DMS153 treated with DMSO at 0.1 percent for 48 hours (cell line): ENCODE measurements at regions not wholly inside any gene's neighbourhood (a gene's known extent, or its start where the extent isn't known, plus 50 kb on each side); places are given as distances from the start of the nearest gene placed in this dataset.
"Not testable (repeated sequence)": the region's sequence is repeated elsewhere in the genome, so short reads cannot be mapped to it uniquely, and the experiment has no call there.

Experiments used
- DNase-seq: peaks from one replicate; lab custom pipeline; 2025; ENCODE audit not compliant: unreplicated experiment; lab: John Stamatoyannopoulos, UW

- DNase-seq: no peak
Measured at GRCh38 chr5:63228154-63228553, 649.5 kb downstream of the LRRC70 start.

GRCh38 chr5:63220244-63220643 is 641.6 kb downstream of the LRRC70 start:
- no peak for DNase-seq

- DNase-seq: no peak
Measured at GRCh38 chr5:63217422-63217821, 638.8 kb downstream of the LRRC70 start.

- no peak for DNase-seq
Measured at GRCh38 chr5:63213256-63213655, 634.6 kb downstream of the LRRC70 start.

- DNase-seq: no peak
Measured at GRCh38 chr5:63211448-63212132, 633.0 kb downstream of the LRRC70 start.

GRCh38 chr5:63205976-63206375 is 627.4 kb downstream of the LRRC70 start:
- no peak for DNase-seq

GRCh38 chr5:63201738-63202137 is 623.1 kb downstream of the LRRC70 start:
- DNase-seq: no peak

GRCh38 chr5:63194126-63194525 is 615.5 kb downstream of the LRRC70 start:
- no peak for DNase-seq

- DNase-seq: not testable (repeated sequence)
Measured at GRCh38 chr5:63180190-63180589, 601.6 kb downstream of the LRRC70 start.

GRCh38 chr5:63175850-63176249 is 597.2 kb downstream of the LRRC70 start:
- DNase-seq: no peak

- DNase-seq: no peak
Measured at GRCh38 chr5:63170486-63170885, 591.9 kb downstream of the LRRC70 start.

GRCh38 chr5:63164838-63165535 is 586.4 kb downstream of the LRRC70 start:
- DNase-seq: no peak

- no peak for DNase-seq
Measured at GRCh38 chr5:63164339-63164738, 585.7 kb downstream of the LRRC70 start.

- DNase-seq: no peak
Measured at GRCh38 chr5:63155310-63155631, 576.7 kb downstream of the LRRC70 start.

- no peak for DNase-seq
Measured at GRCh38 chr5:63154476-63155309, 576.1 kb downstream of the LRRC70 start.

- no peak for DNase-seq
Measured at GRCh38 chr5:63152871-63153270, 574.3 kb downstream of the LRRC70 start.

- no peak for DNase-seq
Measured at GRCh38 chr5:63145167-63145566, 566.5 kb downstream of the LRRC70 start.

- no peak for DNase-seq
Measured at GRCh38 chr5:63141591-63141990, 563.0 kb downstream of the LRRC70 start.

- no peak for DNase-seq
Measured at GRCh38 chr5:63135291-63135690, 556.7 kb downstream of the LRRC70 start.

- no peak for DNase-seq
Measured at GRCh38 chr5:63131626-63132285, 553.1 kb downstream of the LRRC70 start.

- no peak for DNase-seq
Measured at GRCh38 chr5:63128761-63129160, 550.1 kb downstream of the LRRC70 start.
